ENCODE measurements at regions not wholly inside any gene's neighbourhood (a gene's known extent, or its start where the extent isn't known, plus 50 kb on each side); places are given as distances from the start of the nearest gene placed in this dataset.

DNA sequence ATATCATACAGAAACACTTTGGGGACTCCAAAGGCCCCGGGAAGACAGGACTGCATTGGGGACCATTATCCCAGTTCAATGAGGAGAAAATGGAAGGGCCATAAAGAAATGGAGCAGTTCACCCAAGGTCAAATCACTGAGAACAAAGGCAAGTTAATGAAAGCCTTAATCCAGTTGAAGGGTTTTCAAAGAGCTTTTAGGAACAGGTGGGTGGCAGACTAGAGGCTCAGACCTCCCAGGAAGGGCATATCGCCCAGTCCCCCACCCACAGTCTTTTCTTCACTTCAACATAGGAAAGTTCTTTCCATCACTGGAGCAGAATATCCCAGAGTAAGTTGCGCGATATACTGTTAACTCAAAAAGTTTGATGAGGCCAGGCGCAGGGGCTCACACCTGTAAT, 136.1 kb upstream of the CCND2 start (continued):
- TF ChIP-seq, protein P1, sequence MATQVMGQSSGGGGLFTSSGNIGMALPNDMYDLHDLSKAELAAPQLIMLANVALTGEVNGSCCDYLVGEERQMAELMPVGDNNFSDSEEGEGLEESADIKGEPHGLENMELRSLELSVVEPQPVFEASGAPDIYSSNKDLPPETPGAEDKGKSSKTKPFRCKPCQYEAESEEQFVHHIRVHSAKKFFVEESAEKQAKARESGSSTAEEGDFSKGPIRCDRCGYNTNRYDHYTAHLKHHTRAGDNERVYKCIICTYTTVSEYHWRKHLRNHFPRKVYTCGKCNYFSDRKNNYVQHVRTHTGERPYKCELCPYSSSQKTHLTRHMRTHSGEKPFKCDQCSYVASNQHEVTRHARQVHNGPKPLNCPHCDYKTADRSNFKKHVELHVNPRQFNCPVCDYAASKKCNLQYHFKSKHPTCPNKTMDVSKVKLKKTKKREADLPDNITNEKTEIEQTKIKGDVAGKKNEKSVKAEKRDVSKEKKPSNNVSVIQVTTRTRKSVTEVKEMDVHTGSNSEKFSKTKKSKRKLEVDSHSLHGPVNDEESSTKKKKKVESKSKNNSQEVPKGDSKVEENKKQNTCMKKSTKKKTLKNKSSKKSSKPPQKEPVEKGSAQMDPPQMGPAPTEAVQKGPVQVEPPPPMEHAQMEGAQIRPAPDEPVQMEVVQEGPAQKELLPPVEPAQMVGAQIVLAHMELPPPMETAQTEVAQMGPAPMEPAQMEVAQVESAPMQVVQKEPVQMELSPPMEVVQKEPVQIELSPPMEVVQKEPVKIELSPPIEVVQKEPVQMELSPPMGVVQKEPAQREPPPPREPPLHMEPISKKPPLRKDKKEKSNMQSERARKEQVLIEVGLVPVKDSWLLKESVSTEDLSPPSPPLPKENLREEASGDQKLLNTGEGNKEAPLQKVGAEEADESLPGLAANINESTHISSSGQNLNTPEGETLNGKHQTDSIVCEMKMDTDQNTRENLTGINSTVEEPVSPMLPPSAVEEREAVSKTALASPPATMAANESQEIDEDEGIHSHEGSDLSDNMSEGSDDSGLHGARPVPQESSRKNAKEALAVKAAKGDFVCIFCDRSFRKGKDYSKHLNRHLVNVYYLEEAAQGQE (IDR thresholded peaks at IDR 0.05; ENCODE audit: low read depth), result no peak
- TF ChIP-seq FOSL1 (IDR thresholded peaks at IDR 0.05; ENCODE audit: low read depth), result no peak
- no peak for TF ChIP-seq JUND (IDR thresholded peaks at IDR 0.05)
- TF ChIP-seq ATF3 (IDR thresholded peaks at IDR 0.05), result no peak
- TF ChIP-seq CBX3 (IDR thresholded peaks at IDR 0.05; ENCODE audit: low read depth), result no peak
- no peak for TF ChIP-seq CEBPB (IDR thresholded peaks at IDR 0.05; ENCODE audit: low read depth)
- no peak for TF ChIP-seq POLR2A (IDR thresholded peaks at IDR 0.05; ENCODE audit: borderline replicate concordance, extremely low read depth, insufficient read depth, insufficient read length)

GRCh38 chr12:4137015-4137414, 136.5 kb upstream of the CCND2 start:
- intact Hi-C loops (cut with micrococcal nuclease), result no loop called here
- ChIA-PET CTCF (no interaction called here), RAD21 (ENCODE audit: low non-redundant PET in 1 of 2, low total read pairs in 2 of 2, uncharacterized antibody in 2 of 2, unreplicated experiment in 2 of 2) (no interaction called here), POLR2A (no interaction called here)
- Histone ChIP-seq H3K27ac (ENCODE audit: low read depth, low read length) (no peak overlapping the region), H3K27me3 (ENCODE audit: insufficient read depth, low read length) (peaks cover 16% of the 10 kb centered on the region), H3K4me3 (replicated peaks in 1 of 2; ENCODE audit: low read depth in 1 of 2, low read length in 2 of 2) (no peak overlapping the region), H4K20me1 (ENCODE audit: insufficient read depth) (no peaks in the 10 kb centered on the region), H3K4me1 (ENCODE audit: control insufficient read depth in 1 of 2, insufficient read depth in 2 of 2, low read length in 2 of 2) (no peaks in the 10 kb centered on the region), H3K4me2 (ENCODE audit: low read length) (no peak overlapping the region), H3K9me2 (ENCODE audit: insufficient read depth) (no peaks in the 10 kb centered on the region), H3K9ac (ENCODE audit: low read length) (no peak overlapping the region), H3K9me3 (ENCODE audit: control insufficient read depth in 1 of 2, insufficient read depth in 1 of 2, low read depth in 1 of 2, low read length in 2 of 2) (no peaks in the 10 kb centered on the region), H2AFZ (ENCODE audit: low read depth, low read length, poor library complexity, severe bottlenecking) (no peak overlapping the region), H3K79me2 (ENCODE audit: insufficient read depth, low read length) (no peaks in the 10 kb centered on the region), H3K36me3 (ENCODE audit: control insufficient read depth in 1 of 2, insufficient read depth in 2 of 2, low read length in 2 of 2) (no peaks in the 10 kb centered on the region)
- TF ChIP-seq, protein P2, sequence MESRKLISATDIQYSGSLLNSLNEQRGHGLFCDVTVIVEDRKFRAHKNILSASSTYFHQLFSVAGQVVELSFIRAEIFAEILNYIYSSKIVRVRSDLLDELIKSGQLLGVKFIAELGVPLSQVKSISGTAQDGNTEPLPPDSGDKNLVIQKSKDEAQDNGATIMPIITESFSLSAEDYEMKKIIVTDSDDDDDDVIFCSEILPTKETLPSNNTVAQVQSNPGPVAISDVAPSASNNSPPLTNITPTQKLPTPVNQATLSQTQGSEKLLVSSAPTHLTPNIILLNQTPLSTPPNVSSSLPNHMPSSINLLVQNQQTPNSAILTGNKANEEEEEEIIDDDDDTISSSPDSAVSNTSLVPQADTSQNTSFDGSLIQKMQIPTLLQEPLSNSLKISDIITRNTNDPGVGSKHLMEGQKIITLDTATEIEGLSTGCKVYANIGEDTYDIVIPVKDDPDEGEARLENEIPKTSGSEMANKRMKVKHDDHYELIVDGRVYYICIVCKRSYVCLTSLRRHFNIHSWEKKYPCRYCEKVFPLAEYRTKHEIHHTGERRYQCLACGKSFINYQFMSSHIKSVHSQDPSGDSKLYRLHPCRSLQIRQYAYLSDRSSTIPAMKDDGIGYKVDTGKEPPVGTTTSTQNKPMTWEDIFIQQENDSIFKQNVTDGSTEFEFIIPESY (IDR thresholded peaks at IDR 0.05; ENCODE audit: extremely low read depth, insufficient replicate concordance, low read length), result no peak
- TF ChIP-seq JUND (IDR thresholded peaks at IDR 0.05), result no peak
- no peak for ATAC-seq
- no TSS peak for BruUV-seq (replicated peaks)
- DNase-seq (ENCODE audit: low read depth, low spot score), result no peak

Measured in HCT116 (cell line).